HepG2 (cell line): ENCODE measurements at regions not wholly inside any gene's neighbourhood (a gene's known extent, or its start where the extent isn't known, plus 50 kb on each side); places are given as distances from the start of the nearest gene placed in this dataset.
"Not testable (repeated sequence)": the region's sequence is repeated elsewhere in the genome, so short reads cannot be mapped to it uniquely, and the experiment has no call there.

ENCODE experiments used
- ATAC-seq: fragments of 200-7000 bp; cut with Tn5 transposase; 3 replicates; pipeline ENCODE4 v1.9.1; 2020; ENCODE audit warnings: mild to moderate bottlenecking, moderate library complexity
- BruUV-seq: library from RNA; stranded (reverse); fragments of 400-500 nt; replicated peaks from 2 replicates; lab custom pipeline; 2021; lab: Mats Ljungman, UMichigan
- CTCF ChIA-PET: fragments of 300-600 bp; formaldehyde crosslinking; extraction: SDS; loops from one replicate; lab custom pipeline; 2021; ENCODE audit warnings: low total read pairs, inconsistent platforms, low intra/inter-chr PET ratio; lab: Yijun Ruan, JAX
- POLR2A ChIA-PET: fragments of 350-600 bp; sonication (Branson Sonifier 250); formaldehyde crosslinking; loops from one replicate; lab custom pipeline; 2020; ENCODE audit warnings: antibody characterized with exemption, inconsistent platforms; lab: Yijun Ruan, JAX
- DNase-seq: peaks from one replicate; pipeline ENCODE4 v3.0.0-alpha.2; 2015; ENCODE audit warnings: low spot score
- FAIRE-seq: peaks from 3 replicates; lab custom pipeline; 2011; peaks lifted over from hg19 to GRCh38; lab: Jason Lieb, UNC
- H2AFZ ChIP-seq: one replicate; pipeline ENCODE4 v1.6.1; 2011; ENCODE audit warnings: low read length, inconsistent platforms
- H3K27ac ChIP-seq: fragments of 300-600 bp; 3 replicates; pipeline ENCODE4 v1.8.0; 2011; ENCODE audit warnings: mixed run types, mild to moderate bottlenecking, mixed read lengths, low read length, inconsistent platforms; ENCODE audit not compliant: insufficient read depth; ENCODE audit errors: extremely low read length
- H3K27me3 ChIP-seq, 2 experiments: fragments of 200-600 bp in 1 of 2; 2 replicates in 1 of 2; 3 replicates in 1 of 2; pipeline versions ENCODE4 v1.6.0 to v1.8.0; 2011; ENCODE audit warnings: low read length in 2 of 2, mild to moderate bottlenecking in 2 of 2, moderate library complexity in 2 of 2, inconsistent platforms in 1 of 2; ENCODE audit not compliant: insufficient read depth in 2 of 2, control insufficient read depth in 1 of 2
- H3K36me3 ChIP-seq, 2 experiments: fragments of 200-600 bp in 1 of 2; replicated peaks in 1 of 2; 2 replicates in 1 of 2; 3 replicates in 1 of 2; pipeline versions ENCODE4 v1.5.1 to v1.8.0; 2011; ENCODE audit warnings: low read length in 2 of 2, inconsistent platforms in 1 of 2; ENCODE audit not compliant: insufficient read depth in 2 of 2, control insufficient read depth in 1 of 2
- H3K4me1 ChIP-seq: 2 replicates; pipeline ENCODE4 v1.5.1; 2012; ENCODE audit warnings: low read length, inconsistent platforms; ENCODE audit not compliant: insufficient read depth
- H3K4me2 ChIP-seq: 2 replicates; pipeline ENCODE4 v1.6.0; 2011; ENCODE audit warnings: low read depth, low read length, inconsistent platforms
- H3K4me3 ChIP-seq, 3 experiments: fragments of 200-600 bp in 1 of 3; sonication (generic), shearing (Covaris generic) in 1 of 3; replicated peaks in 1 of 3; 2 replicates each; pipeline ENCODE4 v1.5.1; 2011 to 2016; ENCODE audit warnings: low read length in 3 of 3, inconsistent platforms in 2 of 3, low read depth in 2 of 3, mild to moderate bottlenecking in 2 of 3, control low read depth in 1 of 3, mixed read lengths in 1 of 3; ENCODE audit not compliant: insufficient read depth in 1 of 3
- H3K79me2 ChIP-seq: one replicate; pipeline ENCODE4 v1.6.1; 2011; ENCODE audit warnings: low read length, inconsistent platforms; ENCODE audit not compliant: insufficient read depth
- H3K9ac ChIP-seq: 2 replicates; pipeline ENCODE4 v1.6.0; 2011; ENCODE audit warnings: mild to moderate bottlenecking, low read depth, low read length, inconsistent platforms; ENCODE audit not compliant: insufficient read depth
- H3K9me3 ChIP-seq: 2 replicates; pipeline ENCODE4 v1.5.1; 2012; ENCODE audit warnings: mild to moderate bottlenecking, low read length
- H4K20me1 ChIP-seq: 2 replicates; pipeline ENCODE4 v1.6.0; 2011; ENCODE audit warnings: inconsistent platforms, mild to moderate bottlenecking, low read length, moderate library complexity; ENCODE audit not compliant: insufficient read depth
- ARHGAP35 ChIP-seq: sonication (generic); formaldehyde crosslinking; IDR thresholded peaks from 2 replicates; pipeline ENCODE4 v1.9.0; 2022; ENCODE audit warnings: mild to moderate bottlenecking, inconsistent platforms, moderate library complexity, missing genetic modification reagents, borderline replicate concordance
- ETV6 ChIP-seq: sonication (generic); formaldehyde crosslinking; conservative IDR thresholded peaks from 2 replicates; pipeline ENCODE4 v1.4.0; 2020; ENCODE audit warnings: missing genetic modification reagents
- GABPB1 ChIP-seq: IDR thresholded peaks from 2 replicates; pipeline ENCODE4 v1.6.1; 2016; ENCODE audit warnings: mild to moderate bottlenecking, missing genetic modification reagents, moderate library complexity, missing compliant biosample characterization
- HIVEP1 ChIP-seq: sonication (generic); formaldehyde crosslinking; IDR thresholded peaks from 2 replicates; pipeline ENCODE4 v1.4.0; 2020; ENCODE audit warnings: mild to moderate bottlenecking, missing genetic modification reagents
- MEF2D ChIP-seq: sonication (generic); formaldehyde crosslinking; IDR thresholded peaks from 2 replicates; pipeline ENCODE4 v1.5.1; 2020; ENCODE audit warnings: mild to moderate bottlenecking, missing genetic modification reagents
- RFX5 ChIP-seq: IDR thresholded peaks from 2 replicates; pipeline ENCODE4 v1.6.1; 2011; ENCODE audit warnings: low read depth, low read length, improper control_type of control experiment
- SIN3B ChIP-seq: fragments of 150-350 bp; IDR thresholded peaks from 2 replicates; pipeline ENCODE4 v1.6.1; 2014; ENCODE audit warnings: low read length
- SP2 ChIP-seq: sonication (generic); formaldehyde crosslinking; IDR thresholded peaks from 2 replicates; pipeline ENCODE4 v1.5.1; 2020; ENCODE audit warnings: mild to moderate bottlenecking, missing genetic modification reagents
- TCF7 ChIP-seq: sonication (generic); IDR thresholded peaks from 2 replicates; pipeline ENCODE4 v1.6.1; 2016; ENCODE audit warnings: antibody characterized with exemption, low read depth
- YY1 ChIP-seq: IDR thresholded peaks from 2 replicates; pipeline ENCODE4 v1.6.1; 2011; ENCODE audit warnings: low read length, low read depth, moderate library complexity, mild to moderate bottlenecking; ENCODE audit not compliant: insufficient read depth, insufficient replicate concordance
- ZNF878 ChIP-seq: sonication (generic); formaldehyde crosslinking; IDR thresholded peaks from 2 replicates; pipeline ENCODE4 v1.8.1; 2023; ENCODE audit warnings: mild to moderate bottlenecking, missing genetic modification reagents, moderate library complexity
- WGBS: methylation state at CpG from one replicate; pipeline ENCODE4 v1.1.6; 2017; ENCODE audit warnings: low lambda C conversion rate; 5-methylcytosine and 5-hydroxymethylcytosine counted together
- in situ Hi-C: cut with HindIII; loops from 2 replicates; pipeline ENCODE4 v1.10.0; 2017; ENCODE audit warnings: low pct_unique_long_range_greater_than_20kb; ENCODE audit not compliant: extremely low pct_ligation_motif_present
- intact Hi-C: fragments of 100-400 bp; cut with micrococcal nuclease; formaldehyde crosslinking; loops from one replicate; pipeline ENCODE4 v1.10.0; 2022; ENCODE audit not compliant: unreplicated experiment
- TF ChIP-seq, protein P1 (sequence below): sonication (generic); formaldehyde crosslinking; IDR thresholded peaks from 2 replicates; pipeline ENCODE4 v1.5.0; 2020; ENCODE audit warnings: missing genetic modification reagents
- TF ChIP-seq, protein P2 (sequence below): sonication (generic); formaldehyde crosslinking; IDR thresholded peaks from 2 replicates; pipeline ENCODE4 v1.9.0; 2021; ENCODE audit warnings: missing genetic modification reagents, borderline replicate concordance
- TF ChIP-seq, protein P3 (sequence below): sonication (generic); formaldehyde crosslinking; IDR thresholded peaks from 2 replicates; pipeline ENCODE4 v1.4.0; 2020; ENCODE audit warnings: missing genetic modification reagents, borderline replicate concordance

DNA sequence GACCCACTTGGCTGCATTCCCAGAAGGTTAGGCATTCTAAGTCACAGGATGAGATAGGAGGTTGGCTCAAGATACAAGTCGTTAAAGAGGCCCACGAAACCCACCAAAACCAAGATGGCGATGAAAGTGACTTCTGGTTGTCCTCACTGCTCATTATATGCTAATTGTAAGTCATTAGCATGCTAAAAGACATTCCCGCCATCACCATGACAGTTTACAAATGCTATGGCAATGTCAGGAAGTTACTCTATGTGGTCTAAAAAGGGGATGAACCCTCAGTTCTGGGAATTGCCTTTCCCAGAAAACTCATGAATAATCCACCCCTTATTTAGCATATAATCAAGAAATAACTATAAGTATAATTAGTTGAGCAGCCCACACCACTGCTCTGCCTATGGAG is 715.7 kb upstream of the TMPRSS15 start:
- CTCF ChIA-PET, H3K27ac ChIP-seq, H3K4me3 ChIP-seq, FAIRE-seq, H3K9ac ChIP-seq, ATAC-seq, H3K4me2 ChIP-seq, POLR2A ChIA-PET, H3K36me3 ChIP-seq, H2AFZ ChIP-seq, in situ Hi-C loops, intact Hi-C loops, H3K27me3 ChIP-seq, H4K20me1 ChIP-seq, H3K79me2 ChIP-seq, H3K4me1 ChIP-seq, BruUV-seq, DNase-seq: not testable (repeated sequence)
- WGBS: 17% methylated on average over 4 of the region's 4 CpGs
- H3K9me3 ChIP-seq: peaks cover 87% of the 10 kb centered on the region

DNA sequence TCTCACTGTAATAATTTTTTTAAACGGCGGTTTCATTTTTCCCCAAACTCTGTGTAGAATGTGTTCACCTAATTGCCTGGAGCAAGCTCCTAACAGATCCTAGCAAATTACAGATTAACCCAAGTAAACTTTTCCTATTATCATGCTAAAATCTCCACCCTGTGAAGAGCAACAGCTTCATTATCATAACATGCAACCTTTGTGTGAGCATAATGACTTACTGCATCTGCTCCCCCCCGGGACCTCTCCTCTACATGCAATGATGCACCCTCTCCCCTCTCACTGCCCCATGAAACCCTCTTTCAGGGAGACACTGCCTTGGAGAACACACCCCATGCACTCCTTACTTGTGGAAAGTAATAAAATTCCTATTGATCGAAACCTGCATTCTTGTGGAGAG is 717.0 kb upstream of the TMPRSS15 start:
- POLR2A ChIA-PET: no interaction called here
- TF ChIP-seq, protein P1, sequence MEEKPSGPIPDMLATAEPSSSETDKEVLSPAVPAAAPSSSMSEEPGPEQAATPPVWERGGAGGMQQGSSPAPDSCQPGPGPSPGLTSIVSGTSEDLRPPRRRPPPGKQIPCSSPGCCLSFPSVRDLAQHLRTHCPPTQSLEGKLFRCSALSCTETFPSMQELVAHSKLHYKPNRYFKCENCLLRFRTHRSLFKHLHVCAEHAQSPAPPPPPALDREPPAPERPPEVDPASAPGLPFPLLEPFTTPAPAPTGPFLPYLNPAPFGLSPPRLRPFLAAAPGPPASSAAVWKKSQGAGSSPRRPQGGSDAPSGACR (CRISPR knock-in tag): no peak
- TF ChIP-seq SP2 (no peak), RFX5 (no peak), YY1 (no peak), GABPB1 (CRISPR knock-in tag) (no peak), MEF2D (no peak), ETV6 (no peak), HIVEP1 (CRISPR knock-in tag) (no peak), ZNF878 (CRISPR knock-in tag) (no peak), TCF7 (no peak), SIN3B (no peak), ARHGAP35 (CRISPR knock-in tag) (no peak)
- TF ChIP-seq, protein P2, sequence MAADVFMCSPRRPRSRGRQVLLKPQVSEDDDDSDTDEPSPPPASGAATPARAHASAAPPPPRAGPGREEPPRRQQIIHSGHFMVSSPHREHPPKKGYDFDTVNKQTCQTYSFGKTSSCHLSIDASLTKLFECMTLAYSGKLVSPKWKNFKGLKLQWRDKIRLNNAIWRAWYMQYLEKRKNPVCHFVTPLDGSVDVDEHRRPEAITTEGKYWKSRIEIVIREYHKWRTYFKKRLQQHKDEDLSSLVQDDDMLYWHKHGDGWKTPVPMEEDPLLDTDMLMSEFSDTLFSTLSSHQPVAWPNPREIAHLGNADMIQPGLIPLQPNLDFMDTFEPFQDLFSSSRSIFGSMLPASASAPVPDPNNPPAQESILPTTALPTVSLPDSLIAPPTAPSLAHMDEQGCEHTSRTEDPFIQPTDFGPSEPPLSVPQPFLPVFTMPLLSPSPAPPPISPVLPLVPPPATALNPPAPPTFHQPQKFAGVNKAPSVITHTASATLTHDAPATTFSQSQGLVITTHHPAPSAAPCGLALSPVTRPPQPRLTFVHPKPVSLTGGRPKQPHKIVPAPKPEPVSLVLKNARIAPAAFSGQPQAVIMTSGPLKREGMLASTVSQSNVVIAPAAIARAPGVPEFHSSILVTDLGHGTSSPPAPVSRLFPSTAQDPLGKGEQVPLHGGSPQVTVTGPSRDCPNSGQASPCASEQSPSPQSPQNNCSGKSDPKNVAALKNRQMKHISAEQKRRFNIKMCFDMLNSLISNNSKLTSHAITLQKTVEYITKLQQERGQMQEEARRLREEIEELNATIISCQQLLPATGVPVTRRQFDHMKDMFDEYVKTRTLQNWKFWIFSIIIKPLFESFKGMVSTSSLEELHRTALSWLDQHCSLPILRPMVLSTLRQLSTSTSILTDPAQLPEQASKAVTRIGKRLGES: no peak
- TF ChIP-seq, protein P3, sequence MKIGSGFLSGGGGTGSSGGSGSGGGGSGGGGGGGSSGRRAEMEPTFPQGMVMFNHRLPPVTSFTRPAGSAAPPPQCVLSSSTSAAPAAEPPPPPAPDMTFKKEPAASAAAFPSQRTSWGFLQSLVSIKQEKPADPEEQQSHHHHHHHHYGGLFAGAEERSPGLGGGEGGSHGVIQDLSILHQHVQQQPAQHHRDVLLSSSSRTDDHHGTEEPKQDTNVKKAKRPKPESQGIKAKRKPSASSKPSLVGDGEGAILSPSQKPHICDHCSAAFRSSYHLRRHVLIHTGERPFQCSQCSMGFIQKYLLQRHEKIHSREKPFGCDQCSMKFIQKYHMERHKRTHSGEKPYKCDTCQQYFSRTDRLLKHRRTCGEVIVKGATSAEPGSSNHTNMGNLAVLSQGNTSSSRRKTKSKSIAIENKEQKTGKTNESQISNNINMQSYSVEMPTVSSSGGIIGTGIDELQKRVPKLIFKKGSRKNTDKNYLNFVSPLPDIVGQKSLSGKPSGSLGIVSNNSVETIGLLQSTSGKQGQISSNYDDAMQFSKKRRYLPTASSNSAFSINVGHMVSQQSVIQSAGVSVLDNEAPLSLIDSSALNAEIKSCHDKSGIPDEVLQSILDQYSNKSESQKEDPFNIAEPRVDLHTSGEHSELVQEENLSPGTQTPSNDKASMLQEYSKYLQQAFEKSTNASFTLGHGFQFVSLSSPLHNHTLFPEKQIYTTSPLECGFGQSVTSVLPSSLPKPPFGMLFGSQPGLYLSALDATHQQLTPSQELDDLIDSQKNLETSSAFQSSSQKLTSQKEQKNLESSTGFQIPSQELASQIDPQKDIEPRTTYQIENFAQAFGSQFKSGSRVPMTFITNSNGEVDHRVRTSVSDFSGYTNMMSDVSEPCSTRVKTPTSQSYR (CRISPR knock-in tag): no peak

More for the DNA sequence above, 717.0 kb upstream of the TMPRSS15 start:
- H3K4me1 ChIP-seq: no peaks in the 10 kb centered on the region
- no peaks in the 10 kb centered on the region for H3K36me3 ChIP-seq
- ATAC-seq (no peak), FAIRE-seq (no peak), DNase-seq (no peak)
- intact Hi-C loops: no loop called here
- H3K27me3 ChIP-seq: no peaks in the 10 kb centered on the region
- 43% methylated on average over 4 of the region's 4 CpGs for WGBS
- no peaks in the 10 kb centered on the region for H3K79me2 ChIP-seq
- H3K4me2 ChIP-seq: no peak overlapping the region
- in situ Hi-C loops: no loop called here
- no peak overlapping the region for H3K4me3 ChIP-seq
- peaks cover 84% of the 10 kb centered on the region for H3K9me3 ChIP-seq
- H3K9ac ChIP-seq: no peak overlapping the region
- CTCF ChIA-PET: no interaction called here
- no peak overlapping the region for H3K27ac ChIP-seq
- no TSS peak for BruUV-seq
- H4K20me1 ChIP-seq: no peaks in the 10 kb centered on the region
- no peak overlapping the region for H2AFZ ChIP-seq
